ENCODE measurements at regions not wholly inside any gene's neighbourhood (a gene's known extent, or its start where the extent isn't known, plus 50 kb on each side); places are given as distances from the start of the nearest gene placed in this dataset.
"Not testable (repeated sequence)": the region's sequence is repeated elsewhere in the genome, so short reads cannot be mapped to it uniquely, and the experiment has no call there.

GRCh38 chr16:60143348-60143705 lies 1409.2 kb upstream of the GOT2 start:
- DNase-seq (ENCODE audit: low spot score): no peak

- no peak for DNase-seq (ENCODE audit: low spot score)
These were observed 1408.7 kb upstream of the GOT2 start for GRCh38 chr16:60142619-60143347.

DNA sequence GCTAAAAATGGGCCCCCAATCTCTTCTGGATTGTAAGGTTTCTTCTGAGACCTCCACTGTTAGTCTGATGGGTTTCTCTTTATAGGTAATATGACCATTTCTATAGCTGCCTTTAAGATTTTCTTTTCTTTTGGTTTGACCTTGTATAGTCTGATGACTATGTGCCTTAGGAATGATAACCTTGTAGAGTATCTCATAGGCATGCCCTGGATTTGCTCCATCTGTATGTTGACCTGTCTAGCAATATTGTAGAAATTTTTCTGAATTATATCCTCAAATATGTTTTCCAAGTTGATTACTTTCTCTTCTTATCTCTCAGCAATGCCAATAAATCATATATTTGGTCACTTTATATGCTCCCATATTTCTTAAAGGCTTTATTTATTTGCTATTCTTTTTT lies 1403.8 kb upstream of the GOT2 start:
- no peak for DNase-seq (ENCODE audit: low spot score)

GRCh38 chr16:60127196-60127595 lies 1393.1 kb upstream of the GOT2 start:
- DNase-seq (ENCODE audit: low spot score): no peak

DNA sequence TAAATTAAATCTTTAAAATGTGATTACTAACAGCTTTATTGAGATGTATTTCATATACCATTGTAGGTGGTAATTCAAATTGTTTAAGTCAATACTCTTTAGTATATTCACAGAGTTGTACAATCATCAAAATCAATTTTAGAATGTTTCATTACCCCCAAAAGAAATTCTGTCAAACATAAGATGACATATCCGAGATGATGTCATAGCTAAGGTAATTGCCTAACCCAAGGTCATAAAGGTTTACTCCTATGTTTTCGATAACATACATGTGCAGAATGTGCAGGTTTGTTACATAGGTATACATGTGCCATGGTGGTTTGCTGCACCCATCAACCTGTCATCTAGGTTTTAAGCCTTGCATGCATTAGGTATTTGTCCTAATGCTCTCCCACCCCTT lies 1392.0 kb upstream of the GOT2 start:
- DNase-seq (ENCODE audit: low spot score): not testable (repeated sequence)

- no peak for DNase-seq (ENCODE audit: low spot score)
These were observed 1389.4 kb upstream of the GOT2 start for GRCh38 chr16:60123392-60124023.

DNA sequence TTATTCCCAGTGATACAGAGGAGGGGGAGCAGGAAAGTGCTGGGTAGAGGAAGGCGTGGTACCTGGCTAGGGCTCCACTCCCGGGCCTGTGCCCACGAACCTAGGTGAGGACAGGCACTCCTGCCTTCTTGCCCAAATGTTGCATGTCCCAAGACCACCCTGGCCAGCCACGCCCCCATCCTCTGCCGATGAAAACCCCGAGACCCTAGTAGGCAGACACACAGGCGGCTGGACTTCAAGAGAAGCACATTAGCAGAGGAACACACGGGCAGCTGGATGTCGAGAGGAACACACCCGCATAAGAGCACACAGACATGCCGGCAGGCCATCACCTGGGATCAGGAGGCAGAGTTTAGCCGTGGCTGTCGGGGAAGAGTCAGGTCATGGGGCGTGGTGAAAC lies 1386.5 kb upstream of the GOT2 start:
- DNase-seq (ENCODE audit: low spot score): no peak

DNA sequence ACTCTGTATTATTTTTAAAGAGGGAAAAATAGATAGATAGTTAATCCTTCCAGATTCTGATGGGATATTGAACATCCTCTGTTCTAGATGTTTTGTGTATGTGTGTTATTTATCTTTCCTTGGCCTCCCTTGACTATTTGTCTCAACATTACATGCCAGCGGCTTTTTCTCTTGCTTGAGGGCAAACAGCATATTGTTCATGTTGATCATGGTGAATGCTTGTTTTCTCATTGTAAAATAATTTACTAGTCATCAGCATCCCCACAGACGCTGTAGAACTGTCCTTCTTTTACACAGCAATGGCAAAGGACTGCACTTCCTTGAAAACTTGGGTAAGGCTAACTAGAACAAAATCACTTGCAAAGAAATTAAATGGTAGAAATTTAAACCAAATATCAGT lies 1376.4 kb upstream of the GOT2 start:
- no peak for DNase-seq (ENCODE audit: low spot score)

DNA sequence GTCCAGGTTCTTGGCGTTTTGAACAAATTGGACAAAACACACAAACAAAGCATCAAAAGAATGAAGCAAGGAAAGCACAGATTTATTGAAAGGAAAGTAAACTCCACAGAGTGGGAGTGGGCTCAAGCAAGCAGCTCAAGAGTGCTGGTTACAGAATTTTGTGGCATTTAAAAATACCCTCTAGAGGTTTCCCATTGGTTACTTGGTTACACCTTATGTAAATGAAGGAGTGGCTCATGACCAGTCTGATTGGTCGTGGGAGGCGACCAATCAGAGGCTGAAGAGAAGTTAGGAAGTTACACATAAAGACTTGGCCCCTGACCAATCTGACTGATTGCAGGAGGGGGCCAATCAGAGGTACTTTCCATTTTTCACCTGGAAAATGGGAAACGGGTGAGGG lies 1373.8 kb upstream of the GOT2 start:
- no peak for DNase-seq (ENCODE audit: low spot score)

DNA sequence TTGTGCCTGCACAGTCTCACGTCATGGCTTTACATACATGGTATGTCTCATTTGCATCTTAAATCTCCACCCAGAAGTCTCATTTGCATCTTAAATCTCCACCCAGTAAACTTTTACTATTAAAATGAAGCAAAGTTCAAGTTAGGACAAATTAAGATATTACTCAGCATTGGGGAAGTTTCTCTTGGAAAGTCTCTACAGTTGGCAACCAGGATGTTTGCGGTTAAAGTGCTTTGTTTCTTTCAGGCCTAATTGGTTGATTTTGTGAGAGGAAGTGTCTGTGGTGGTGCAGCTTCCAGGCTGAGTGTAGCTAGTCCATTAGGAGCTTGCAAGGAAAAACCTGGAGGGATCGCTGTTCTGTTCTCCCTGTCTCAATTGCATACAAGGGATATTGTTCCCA lies 1373.3 kb upstream of the GOT2 start:
- DNase-seq (ENCODE audit: low spot score): no peak

DNA sequence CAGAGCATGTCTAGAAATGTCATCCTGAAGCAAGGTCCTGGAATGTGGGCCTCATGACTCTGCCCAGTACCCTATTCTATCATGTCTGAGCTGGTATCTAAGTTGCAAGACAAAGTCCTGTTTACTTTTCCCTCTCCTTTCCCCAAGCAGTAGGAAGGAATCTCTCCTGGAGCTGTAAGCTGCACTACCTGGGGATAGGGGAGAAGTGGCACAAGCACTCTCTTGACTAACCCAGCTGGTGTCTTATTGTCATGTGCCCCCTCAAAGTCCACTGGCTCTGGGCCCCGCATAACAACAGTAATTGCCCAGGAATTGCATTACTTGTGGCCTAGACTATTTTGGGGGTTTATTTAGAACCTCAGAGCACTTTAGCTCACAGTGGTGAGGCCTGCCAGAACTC lies 1366.3 kb upstream of the GOT2 start:
- DNase-seq (ENCODE audit: low spot score): no peak

GRCh38 chr16:60091529-60091928 lies 1357.4 kb upstream of the GOT2 start:
- no peak for DNase-seq (ENCODE audit: low spot score)

DNA sequence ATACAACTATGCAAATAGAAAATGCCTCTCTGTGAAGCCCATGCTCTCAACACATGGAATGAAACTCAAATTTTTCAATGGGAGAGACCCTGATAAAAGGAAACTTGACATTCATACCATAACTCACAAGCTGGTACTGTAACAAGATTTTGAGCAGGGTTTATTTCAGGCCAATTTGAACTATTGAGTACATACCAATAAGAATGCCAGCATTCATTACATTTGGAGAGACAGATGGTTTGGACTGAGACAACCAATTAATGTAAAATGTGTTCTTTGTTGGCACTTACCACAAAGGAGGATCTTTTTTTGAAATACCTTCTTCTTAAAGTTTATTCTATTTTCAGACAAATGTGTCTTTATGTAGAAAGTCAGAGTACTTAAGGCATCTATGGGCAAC lies 1357.0 kb upstream of the GOT2 start:
- no peak for DNase-seq (ENCODE audit: low spot score)

GRCh38 chr16:60087530-60087929 lies 1353.4 kb upstream of the GOT2 start:
- no peak for DNase-seq (ENCODE audit: low spot score)

DNA sequence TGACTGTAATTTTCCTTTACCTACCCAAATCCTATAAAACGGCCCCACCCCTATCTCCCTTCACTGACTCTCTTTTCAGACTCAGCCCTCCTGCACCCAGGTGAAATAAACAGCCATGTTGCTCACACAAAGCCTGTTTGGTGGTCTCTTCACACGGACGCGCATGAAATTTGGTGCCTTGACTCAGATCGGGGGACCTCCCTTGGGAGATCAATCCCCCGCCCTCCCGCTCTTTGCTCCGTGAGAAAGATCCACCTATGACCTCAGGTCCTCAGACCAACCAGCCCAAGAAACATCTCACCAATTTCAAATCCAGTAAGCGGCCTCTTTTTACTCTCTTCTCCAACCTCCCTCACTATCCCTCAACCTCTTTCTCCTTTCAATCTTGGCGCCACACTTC lies 1344.7 kb upstream of the GOT2 start:
- DNase-seq (ENCODE audit: low spot score): not testable (repeated sequence)

DNA sequence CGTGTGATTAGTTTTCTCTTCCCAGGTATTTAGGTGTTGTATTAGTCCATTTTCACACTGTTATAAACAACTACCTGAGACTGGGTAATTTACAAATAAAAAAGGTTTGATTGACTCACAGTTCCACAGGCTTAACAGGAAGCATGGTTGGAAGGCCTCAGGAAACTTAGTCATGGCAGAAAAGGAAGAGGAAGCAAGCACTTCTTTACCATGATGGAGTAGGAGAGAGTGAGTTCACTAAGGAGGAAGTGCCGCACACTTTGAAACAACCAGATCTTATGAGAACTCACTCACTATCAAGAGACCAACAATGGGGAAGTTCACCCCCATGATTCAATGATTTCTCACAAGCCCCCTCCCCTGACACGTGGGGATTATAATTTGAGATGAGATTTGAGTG lies 1343.7 kb upstream of the GOT2 start:
- DNase-seq (ENCODE audit: low spot score): no peak

DNA sequence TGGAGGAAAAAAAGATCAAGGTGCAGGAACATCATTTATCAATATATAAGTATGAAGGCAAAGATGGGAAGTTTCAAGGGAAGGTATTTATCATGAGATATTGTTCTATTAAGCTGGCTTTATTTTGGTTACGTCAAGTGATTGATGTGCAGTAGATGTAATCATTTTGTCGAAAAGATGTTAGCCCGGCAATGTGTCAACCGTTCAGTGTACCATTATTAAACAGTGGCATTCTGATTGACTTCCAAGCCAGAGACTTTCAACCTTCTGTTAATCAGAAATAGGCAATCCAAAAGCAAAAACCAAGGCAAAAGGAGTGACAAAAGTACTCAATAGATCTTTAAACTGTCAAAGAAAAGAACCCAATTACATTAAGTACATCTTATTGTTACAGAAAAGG lies 1340.3 kb upstream of the GOT2 start:
- DNase-seq (ENCODE audit: low spot score): no peak

DNA sequence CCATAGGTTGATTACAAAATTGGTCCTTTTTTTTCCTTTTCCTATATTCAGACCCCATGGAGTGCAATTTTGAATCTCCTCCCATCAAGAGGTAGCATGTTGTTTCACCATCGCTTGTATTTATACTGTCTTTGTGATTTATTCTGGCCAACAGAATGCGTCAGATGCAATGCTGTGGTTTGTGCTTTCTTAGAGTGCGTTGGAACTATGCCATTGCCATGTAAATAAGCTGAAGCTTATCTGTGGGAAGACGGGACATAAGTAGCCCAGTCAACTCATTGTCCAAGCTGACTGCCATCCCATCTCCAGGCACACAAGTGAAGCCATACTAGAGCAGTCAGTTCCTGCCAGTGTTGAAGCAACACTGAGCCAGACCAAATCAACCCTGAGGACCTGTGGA lies 1339.3 kb upstream of the GOT2 start:
- DNase-seq (ENCODE audit: low spot score): no peak

DNA sequence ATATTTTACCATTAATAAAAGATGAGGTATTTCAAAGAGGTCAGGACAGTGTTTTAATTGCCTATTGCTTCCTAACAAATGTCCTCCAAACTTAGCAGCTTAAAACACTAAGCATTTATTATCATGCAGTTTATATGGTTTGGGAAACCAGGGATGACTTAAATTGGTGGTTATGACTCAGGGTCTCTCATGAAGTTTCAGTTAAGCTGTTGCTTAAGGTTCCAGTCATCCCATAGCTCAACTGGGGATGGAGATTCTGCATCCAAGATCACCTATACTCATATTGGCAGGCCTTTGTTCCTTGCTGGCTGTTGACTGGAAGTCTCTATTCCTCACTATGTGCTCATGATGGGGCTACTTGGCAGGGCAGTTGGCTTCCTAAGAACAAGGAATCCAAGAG lies 1329.9 kb upstream of the GOT2 start:
- no peak for DNase-seq (ENCODE audit: low spot score)

- no peak for DNase-seq (ENCODE audit: low spot score)
These were observed 1327.3 kb upstream of the GOT2 start for GRCh38 chr16:60061396-60061795.

GRCh38 chr16:60060731-60061130 lies 1326.6 kb upstream of the GOT2 start:
- no peak for DNase-seq (ENCODE audit: low spot score)

DNA sequence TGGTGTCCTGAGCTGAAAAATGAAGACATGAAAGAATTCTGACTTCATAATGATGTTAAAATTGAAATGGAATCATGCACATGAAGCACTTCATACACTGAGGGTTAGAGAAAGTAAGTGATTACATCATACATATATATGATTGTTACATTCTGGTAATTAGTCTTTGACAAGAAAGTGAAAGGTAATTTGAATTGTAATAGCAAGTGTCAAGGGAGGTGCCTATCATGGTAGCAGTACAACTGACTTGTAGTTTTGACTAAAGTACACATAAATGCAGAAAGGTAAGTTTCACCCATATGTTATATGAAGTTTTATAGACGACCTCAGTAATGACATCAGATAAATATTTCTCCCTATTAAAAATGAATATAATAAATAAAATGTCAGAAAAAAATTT lies 1325.0 kb upstream of the GOT2 start:
- no peak for DNase-seq (ENCODE audit: low spot score)

DNA sequence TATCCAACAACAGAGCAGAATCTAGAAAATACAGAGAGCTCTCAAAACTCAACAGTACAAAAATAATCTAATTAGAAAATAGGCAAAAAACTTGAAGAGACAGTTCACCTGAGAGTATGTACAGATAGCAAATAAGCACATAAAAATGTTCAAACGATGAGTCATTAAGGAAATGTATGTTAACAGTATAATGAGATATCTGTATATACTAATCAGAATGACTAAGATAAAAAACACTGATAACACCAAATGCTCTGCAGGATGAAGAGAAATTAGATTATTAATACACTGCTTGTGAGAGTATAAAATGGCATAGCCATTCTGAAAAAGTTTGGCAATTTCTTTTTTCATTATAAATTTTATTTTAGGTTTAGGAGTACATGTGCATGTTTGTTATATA lies 1307.6 kb upstream of the GOT2 start:
- no peak for DNase-seq (ENCODE audit: low spot score)

DNA sequence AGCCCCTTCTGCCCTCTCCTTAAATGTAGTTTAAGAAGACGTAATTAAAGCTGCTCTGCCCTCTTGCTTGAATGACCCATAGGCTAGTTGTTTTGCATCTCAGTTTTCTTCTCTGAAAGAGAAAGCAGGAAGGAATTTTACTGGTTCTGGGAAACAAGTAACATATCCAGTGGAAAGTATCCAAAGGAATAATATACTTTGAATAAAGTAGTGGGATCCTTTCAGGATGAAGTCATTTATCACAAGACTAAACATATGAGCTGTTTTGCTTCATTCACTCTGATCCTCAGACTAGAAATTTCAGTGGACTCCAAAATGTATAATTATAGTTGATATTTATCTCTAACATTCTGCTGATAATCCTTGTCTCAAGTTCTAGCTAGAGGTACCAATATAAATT lies 1297.6 kb upstream of the GOT2 start:
- DNase-seq (ENCODE audit: low spot score): no peak
